ENCODE measurements at regions not wholly inside any gene's neighbourhood (a gene's known extent, or its start where the extent isn't known, plus 50 kb on each side); places are given as distances from the start of the nearest gene placed in this dataset.

DNA sequence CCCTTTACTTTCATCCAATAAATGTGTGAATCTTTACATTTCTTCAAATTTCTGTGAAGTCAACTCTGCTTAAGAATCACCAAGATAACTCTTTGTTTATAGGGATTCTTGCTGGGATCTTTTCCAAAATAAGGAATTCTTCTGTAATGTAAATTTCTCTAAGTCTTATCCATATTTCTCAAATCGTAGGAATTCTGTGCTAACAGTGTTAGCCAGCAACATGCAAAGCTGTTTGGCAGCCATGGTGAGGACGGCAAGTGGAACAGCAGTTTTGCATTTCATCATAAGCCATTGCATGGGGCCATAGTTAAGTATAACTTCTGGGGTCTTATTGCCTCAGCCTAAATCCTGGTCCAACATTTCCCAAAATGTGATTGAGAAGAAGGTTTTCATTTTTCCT lies 310.5 kb upstream of the PRR16 start:
- TF ChIP-seq, protein P1, sequence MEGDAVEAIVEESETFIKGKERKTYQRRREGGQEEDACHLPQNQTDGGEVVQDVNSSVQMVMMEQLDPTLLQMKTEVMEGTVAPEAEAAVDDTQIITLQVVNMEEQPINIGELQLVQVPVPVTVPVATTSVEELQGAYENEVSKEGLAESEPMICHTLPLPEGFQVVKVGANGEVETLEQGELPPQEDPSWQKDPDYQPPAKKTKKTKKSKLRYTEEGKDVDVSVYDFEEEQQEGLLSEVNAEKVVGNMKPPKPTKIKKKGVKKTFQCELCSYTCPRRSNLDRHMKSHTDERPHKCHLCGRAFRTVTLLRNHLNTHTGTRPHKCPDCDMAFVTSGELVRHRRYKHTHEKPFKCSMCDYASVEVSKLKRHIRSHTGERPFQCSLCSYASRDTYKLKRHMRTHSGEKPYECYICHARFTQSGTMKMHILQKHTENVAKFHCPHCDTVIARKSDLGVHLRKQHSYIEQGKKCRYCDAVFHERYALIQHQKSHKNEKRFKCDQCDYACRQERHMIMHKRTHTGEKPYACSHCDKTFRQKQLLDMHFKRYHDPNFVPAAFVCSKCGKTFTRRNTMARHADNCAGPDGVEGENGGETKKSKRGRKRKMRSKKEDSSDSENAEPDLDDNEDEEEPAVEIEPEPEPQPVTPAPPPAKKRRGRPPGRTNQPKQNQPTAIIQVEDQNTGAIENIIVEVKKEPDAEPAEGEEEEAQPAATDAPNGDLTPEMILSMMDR (conservative IDR thresholded peaks at IDR 0.05): no peak
- no peak for TF ChIP-seq ZFX (IDR thresholded peaks at IDR 0.05)

All from C4-2B (cell line).